NCI-H128 (cell line): ENCODE measurements at regions not wholly inside any gene's neighbourhood (a gene's known extent, or its start where the extent isn't known, plus 50 kb on each side); places are given as distances from the start of the nearest gene placed in this dataset.

Experiments used
- DNase-seq: peaks from one replicate; lab custom pipeline; 2025; ENCODE audit not compliant: unreplicated experiment; lab: John Stamatoyannopoulos, UW

DNA sequence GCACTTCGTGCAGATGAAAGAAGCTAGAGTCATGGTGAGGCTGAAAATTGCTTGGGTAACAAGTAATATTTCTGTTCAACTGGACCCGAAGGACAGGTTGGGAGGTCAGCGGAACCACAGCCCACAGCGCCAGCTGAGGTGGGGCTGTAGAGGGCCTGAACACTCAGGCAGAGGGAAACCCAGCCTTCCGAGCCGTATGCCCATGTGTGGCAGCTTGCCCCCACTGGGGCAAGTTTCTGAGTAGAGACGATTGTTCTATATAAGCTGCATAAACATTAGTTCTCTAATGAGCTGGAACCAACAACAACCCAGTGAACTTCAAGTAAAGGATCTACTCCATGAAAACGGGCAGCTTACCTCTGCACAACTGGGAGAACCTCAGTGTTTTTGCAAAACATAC is 58.4 kb upstream of the TNS3 start:
- no peak for DNase-seq

DNA sequence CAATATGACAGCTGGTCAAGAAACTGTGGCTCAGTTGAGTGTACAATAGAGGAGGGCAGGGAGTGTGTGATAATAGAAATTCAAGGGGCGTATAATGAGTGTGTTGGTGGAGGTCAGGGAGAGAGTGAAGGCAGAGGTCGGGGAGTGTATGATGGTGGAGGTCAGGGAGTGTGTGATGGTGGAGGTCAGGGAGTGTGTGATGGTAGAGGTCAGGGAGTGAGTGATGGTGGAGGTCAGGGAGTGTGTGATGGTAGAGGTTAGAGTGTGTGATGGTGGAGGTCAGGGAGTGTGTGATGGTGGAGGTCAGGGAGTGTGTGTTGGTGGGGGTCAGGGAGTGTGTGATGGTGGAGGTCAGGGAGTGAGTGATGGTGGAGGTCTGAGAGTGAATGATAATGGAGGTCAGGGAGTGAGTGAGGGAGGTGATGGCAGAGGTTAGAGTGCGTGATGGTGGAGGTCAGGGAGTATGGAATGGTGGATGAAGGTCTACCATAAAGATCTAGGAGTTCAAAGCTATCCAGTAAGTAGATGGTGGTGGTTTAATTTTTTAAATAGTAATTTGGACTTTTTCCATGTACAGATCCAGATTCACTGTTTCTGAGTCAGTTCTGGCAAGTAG is 57.7 kb upstream of the TNS3 start:
- DNase-seq: no peak

DNA sequence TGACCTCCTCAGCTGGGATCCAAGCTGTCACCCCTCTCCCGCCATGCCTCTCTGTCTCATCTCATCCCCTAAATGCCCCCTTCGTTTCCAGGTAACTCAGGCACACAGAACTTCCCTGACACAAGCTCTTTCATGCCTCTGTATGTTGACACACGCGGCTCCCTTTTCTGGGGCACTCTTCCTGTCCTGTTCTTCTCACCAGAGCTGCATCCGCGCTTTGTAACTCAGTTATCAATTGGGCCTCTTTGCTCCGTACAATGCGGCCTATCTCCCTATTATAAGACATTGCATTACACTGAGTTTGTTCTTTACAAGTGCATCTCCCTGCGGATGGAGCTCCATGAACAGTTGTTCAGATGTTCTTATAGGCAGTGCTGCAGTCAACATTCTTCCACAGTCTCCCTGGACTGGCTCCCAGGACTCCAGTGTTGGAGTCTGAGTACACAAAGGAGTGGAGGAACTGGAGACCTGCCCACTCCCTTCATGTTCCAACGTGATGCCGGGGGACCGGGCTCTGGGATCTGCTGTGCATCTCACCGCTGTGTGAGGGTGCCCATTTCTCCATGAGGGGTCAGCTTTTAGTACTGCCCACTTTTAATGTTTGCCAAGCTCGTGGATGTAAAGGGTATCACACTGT is 56.9 kb upstream of the TNS3 start:
- DNase-seq: no peak

DNA sequence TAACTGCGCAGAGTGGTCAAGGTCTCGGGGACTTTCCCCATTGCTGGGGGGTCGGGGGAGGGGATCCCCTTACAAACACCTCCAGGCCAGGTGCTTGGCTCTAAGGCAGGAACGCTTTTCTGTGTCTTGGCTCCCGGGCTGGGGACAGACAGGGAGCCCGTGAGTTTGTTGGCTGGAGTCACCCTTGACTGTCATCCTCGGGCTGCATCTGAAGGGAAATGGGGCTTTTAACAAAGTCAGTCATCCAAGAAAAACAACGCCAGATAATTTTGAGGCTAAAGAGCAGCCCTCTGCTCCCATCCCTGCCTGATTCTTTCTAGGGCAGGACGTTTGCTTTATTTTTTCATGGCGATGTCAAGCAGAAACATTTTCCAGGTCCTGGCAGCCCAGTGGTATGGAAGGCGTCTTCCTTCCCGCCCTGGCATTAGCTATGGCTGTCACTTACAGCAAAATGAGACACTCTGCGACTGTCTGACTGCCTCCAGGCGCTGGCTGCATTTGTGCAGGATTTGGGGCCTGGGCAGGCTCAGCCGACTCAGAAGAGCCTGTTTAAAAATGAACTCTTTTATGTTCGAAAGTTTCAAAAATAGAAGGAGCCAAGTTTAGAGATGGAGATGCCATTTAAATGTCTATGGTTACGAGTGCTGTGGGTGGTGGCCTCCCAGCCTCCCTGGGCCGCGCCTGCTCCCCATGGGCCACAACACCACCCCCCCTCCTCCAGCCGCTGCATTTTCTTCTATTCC is 54.7 kb upstream of the TNS3 start:
- no peak for DNase-seq

DNA sequence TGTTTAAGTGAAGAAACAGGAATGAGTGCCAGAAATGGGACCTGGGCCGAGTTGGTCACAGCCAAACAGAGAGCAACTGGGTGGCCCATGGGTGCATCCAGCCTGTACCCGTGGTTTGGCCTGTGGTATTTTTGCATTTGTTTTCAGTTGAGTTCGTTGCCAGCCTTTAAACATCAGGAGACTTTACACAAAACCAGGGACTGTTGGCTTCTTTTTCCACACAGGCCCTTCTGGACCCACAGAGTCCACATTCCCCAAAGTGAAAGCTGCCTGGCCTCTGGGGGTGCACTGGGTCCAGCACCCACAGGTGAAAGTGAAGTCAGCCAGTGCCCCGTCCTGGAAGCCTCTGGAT is 54.1 kb upstream of the TNS3 start:
- DNase-seq: no peak

DNA sequence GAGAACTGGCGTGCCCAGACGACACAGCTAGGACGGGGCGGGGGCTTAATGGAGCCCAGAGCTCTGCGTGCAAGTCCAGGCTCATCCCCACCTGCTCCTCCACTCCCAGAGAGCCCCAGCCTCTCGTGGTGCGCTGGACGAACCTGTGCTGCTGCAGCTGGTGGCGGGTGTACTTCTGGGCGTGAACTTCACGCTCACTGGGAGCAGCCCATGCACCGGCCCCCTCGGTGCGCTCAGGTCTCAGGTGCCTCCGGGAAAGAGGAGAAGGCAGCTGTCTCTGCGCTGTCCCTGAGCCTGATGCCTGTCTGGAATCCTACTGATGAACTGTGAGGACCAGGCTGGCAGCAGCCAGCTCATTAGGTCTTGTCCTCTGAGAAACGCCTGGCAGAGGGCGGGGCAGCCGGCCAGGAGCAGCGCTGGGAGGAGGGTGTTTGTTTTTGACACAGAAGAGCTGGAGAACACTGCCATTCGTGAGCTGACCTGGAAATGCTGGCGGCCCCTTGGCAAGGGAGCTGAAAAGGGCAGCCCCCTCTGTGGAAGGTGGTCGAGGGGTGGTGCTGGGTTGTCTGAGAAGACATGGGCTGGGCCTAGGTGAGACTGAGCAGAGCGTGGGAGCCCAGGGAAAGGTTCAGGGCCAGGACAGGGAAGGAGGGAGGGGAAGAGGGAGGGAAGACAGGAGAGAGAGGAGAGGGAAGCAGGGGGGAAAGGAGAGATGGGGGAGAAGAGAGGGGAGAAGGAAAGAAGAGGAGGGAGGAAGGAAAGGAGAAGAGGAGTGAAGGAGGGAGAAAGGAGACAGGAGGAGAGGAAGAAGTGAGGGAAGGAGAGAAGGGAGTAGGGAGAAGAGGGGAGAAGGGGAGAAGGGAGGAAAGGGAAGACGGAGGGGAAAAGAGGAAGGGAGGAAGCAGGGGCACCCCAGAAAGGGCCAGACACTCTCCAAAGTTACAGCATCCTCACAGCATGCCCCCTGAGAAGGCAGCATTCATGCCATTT is 53.5 kb upstream of the TNS3 start:
- DNase-seq: peak; percentile 39

DNA sequence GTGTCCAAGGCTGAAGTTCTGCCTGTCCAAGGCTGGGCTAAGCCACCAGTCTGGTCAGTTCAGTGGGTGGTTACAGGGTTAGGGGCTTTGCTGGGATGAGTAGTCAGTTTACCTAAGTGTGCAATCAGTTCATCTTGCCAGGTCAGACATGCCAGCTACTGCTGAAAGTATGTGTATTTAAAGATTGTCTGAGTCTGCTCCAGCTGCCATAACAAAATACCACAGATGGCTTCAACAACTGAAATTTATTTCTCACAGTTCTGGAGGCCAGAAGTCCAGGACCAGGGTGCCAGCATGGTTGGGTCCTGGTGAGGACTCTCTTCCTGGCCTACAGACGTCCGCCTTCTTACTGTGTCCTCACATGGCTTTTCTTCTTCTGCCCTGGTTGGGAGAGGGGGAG is 52.4 kb upstream of the TNS3 start:
- DNase-seq: no peak

DNA sequence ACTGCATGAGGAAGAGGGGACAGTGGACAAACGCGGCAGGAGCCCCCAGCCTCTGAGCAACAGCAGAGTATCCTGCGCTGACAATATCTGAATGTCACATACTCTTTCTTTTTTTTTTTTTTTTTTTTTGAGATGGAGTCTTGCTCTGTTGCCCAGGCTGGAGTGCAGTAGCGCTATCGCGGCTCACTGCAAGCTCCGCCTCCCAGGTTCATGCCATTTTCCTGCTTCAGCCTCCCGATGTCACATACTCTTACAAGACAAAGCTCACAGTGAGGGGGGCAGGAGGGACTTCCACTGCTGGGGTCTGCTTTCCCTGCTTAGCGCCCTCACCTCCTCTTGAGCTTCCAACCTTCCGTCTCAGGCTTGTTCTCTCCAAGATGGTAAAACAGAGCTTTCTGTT is 51.2 kb upstream of the TNS3 start:
- DNase-seq: no peak
